GM21825 (cell line): ENCODE measurements at regions not wholly inside any gene's neighbourhood (a gene's known extent, or its start where the extent isn't known, plus 50 kb on each side); places are given as distances from the start of the nearest gene placed in this dataset.
"Not testable (repeated sequence)": the region's sequence is repeated elsewhere in the genome, so short reads cannot be mapped to it uniquely, and the experiment has no call there.

Experiments used
- ATAC-seq: cut with Tn5 transposase; IDR thresholded peaks from one replicate; pipeline ENCODE4 v1.9.1; 2021; ENCODE audit warnings: mild to moderate bottlenecking, moderate library complexity; ENCODE audit not compliant: unreplicated experiment

DNA sequence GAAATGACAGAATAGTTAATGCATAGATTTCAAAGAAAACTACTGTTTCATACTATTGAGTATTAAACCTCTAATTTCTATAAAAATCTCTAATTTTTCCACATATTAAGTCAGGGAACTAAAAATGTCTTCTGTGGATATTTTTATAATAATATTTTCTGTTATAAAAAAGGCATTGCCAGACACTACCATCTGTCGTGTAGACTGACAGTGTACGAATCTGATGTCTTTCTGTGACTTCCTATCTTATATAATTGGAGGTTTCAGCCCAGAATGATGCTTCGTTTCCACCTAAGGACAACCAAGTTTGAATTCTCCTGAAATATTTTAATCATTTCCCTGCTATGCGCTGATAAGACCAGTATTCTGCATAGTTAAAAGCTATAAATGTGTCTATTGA, 456.6 kb upstream of the ARRDC3 start:
- no peak for ATAC-seq

DNA sequence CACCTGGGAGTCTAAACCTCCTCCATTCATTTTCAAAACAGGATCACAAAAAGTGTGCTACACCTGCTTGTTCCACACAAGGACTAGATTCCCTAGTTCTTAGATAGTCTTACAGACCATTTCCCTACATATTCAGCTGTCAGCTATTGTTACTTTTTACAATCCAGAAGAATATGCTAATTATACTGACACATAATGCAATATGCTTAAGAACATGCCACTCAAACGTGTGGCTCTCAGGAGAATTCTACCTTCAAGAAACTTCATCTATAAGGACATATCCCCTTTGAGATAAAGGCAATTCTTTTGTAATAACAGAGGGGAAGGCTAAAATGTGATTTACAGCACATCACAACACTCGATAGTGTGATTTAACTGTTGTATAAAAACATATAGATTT, 456.1 kb upstream of the ARRDC3 start:
- ATAC-seq = no peak

GRCh38 chr5:91830361-91830953, 447.3 kb upstream of the ARRDC3 start:
- no peak for ATAC-seq

DNA sequence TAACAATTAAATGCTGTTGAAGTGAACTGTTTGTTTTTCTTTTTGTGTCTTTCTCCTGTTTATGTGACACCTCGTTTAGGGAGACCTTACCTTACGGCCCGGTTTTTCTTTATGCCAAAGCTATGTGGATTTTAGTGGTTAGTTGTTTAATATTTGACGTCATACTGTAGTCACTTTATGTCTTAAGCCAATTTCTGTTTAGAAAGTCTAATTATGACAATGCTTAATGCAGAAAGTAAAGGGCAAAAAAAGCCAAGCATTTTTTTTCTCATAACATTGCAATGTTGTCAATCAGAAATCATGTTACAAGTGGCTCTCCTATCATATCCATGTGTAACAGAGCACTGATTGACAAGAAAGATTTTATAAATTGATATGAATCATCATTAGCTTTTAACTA, 442.5 kb upstream of the ARRDC3 start:
- ATAC-seq = no peak

- ATAC-seq = no peak
Observed at GRCh38 chr5:91824406-91824805, 441.3 kb upstream of the ARRDC3 start.

GRCh38 chr5:91820874-91821273, 437.8 kb upstream of the ARRDC3 start:
- no peak for ATAC-seq

- no peak for ATAC-seq
Observed at GRCh38 chr5:91816681-91817080, 433.6 kb upstream of the ARRDC3 start.

GRCh38 chr5:91797576-91797975, 414.5 kb upstream of the ARRDC3 start:
- no peak for ATAC-seq

GRCh38 chr5:91794856-91795548, 411.9 kb upstream of the ARRDC3 start:
- no peak for ATAC-seq

- ATAC-seq = no peak
Observed at GRCh38 chr5:91794455-91794854, 411.3 kb upstream of the ARRDC3 start.

DNA sequence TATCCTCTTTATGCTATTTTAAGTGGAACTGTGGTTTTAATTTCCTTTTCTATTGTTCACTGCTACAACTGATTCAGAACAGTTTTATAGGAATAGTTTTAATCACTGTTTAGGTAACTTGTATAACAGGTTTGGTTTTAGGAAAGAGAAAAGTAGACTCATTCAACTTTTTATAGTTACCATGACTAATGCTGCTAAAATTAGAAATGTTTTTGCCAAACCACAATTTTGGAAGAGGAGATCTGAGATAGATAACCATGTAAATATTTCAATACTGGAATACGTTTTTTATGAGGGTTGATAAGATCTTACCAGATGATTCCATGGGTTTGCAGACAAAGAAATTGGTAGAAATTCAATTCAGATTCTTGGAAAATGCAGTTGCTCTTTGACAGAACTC, 404.6 kb upstream of the ARRDC3 start:
- no peak for ATAC-seq

GRCh38 chr5:91777671-91778070, 394.6 kb upstream of the ARRDC3 start:
- no peak for ATAC-seq

GRCh38 chr5:91776249-91776648, 393.1 kb upstream of the ARRDC3 start:
- no peak for ATAC-seq

GRCh38 chr5:91770400-91770799, 387.3 kb upstream of the ARRDC3 start:
- ATAC-seq = no peak

DNA sequence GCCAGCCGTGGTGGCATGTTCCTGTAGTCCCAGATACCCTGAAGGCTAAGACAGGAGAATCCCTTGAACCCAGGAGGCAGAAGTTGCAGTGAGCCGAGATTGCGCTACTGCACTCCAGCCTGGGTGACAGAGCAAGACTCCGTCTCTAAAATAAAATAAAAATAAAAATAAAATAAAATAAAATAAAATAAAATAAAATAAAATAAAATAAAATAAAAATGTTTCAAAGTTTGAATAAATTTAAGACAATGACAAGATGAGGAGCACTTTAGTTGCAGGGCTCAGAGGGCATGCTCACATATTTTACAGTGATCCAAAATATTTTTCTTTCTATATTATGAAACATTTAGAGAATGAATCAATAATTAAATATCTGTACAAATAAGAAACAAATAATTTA, 374.3 kb upstream of the ARRDC3 start:
- not testable (repeated sequence) for ATAC-seq

DNA sequence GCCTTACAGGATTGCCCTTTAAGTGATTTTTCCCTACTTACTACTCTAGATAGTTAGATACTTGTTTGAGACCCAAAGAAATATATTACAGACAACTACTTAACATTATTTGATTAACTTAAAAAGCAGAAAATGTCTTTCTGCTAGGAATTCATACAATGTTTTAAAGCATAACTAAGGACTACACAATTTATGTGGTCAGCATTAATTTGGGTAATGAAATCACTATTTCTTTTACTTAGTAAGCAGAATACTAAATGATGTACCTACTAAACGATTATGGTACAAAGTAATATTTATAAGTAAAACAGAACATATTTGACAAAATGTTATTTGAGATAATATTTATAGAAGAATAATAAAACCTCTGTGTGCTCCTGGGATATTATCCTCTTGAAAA, 371.9 kb upstream of the ARRDC3 start:
- no peak for ATAC-seq

DNA sequence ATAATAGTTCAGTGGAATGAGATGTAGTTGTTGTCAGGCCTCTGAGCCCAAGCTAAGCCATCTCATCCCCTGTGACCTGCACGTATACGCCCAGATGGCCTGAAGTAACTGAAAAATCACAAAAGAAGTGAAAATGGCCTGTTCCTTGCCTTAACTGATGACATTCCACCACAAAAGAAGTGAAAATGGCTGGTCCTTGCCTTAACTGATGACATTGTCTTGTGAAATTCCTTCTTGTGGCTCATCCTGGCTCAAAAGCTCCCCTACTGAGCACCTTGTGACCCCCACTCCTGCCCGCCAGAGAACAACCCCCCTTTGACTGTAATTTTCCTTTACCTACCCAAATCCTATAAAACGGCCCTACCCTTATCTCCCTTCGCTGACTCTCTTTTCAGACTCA, 361.4 kb upstream of the ARRDC3 start:
- ATAC-seq = not testable (repeated sequence)

GRCh38 chr5:91742550-91742949, 359.4 kb upstream of the ARRDC3 start:
- ATAC-seq = no peak

- no peak for ATAC-seq
Observed at GRCh38 chr5:91741764-91742505, 358.8 kb upstream of the ARRDC3 start.

- no peak for ATAC-seq
Observed at GRCh38 chr5:91730026-91730425, 346.9 kb upstream of the ARRDC3 start.

DNA sequence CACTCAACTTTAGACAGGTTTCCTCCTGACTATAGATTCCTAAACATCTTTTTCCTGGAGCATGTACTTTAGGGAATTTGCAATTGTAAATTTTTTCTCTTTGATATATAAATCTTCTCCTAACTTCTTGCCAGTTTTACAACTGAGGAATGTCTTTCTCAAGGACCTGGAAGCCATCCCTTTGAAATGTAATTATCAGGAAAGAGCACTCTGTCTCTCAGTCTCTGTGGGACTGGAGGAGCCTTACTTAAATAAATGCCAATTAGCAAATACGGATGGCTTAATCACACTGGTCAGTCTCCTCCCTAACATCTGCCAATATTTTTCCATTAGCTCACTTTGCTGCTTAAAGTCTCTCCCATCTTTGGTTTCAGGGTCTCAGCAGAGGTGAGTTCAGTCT, 344.3 kb upstream of the ARRDC3 start:
- ATAC-seq = no peak

DNA sequence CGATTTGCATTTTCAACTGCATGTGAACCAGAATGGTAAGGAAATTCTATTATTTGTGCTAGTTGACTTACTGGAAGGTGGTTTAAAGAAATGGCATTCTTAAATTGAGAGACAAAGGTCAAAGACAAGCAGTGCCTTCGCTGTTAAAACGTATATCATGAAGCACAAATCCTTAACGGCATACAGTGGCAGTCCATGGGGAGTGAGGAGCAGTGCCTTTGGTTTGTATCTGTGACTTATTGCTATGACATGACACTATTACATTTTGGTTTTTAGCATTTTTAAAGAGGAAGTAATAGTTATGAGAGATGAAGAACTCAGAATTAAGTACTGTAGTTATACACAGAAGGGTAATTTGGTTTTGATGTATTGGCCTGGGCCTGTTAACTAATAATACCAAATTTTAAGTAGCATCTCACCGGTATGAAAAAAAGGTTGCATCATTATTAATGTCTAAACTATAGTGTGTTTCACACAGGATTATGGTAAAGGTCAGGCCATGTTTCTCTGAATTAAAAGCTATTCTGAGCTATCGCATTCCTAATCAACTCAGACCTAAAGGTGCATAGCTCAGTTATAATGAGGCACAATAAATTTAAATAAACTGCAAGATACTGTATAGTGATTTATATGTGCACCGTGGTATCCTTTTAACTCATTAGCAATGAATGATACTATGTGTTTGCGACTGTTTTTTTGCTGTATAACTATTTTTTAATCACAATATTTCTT, 339.8 kb upstream of the ARRDC3 start:
- no peak for ATAC-seq
